NB4 (cell line): ENCODE measurements at regions not wholly inside any gene's neighbourhood (a gene's known extent, or its start where the extent isn't known, plus 50 kb on each side); places are given as distances from the start of the nearest gene placed in this dataset.

Experiments used
- DNase-seq: peaks from one replicate; pipeline ENCODE4 v3.0.0; 2010; ENCODE audit warnings: low read depth
- H3K4me3 ChIP-seq: one replicate; pipeline ENCODE4 v1.5.1; 2011; ENCODE audit warnings: mild to moderate bottlenecking, low read depth, low read length, moderate library complexity
- MYC ChIP-seq: IDR thresholded peaks from 2 replicates; pipeline ENCODE4 v1.6.1; 2011; ENCODE audit warnings: low read depth, low read length
- POLR2A ChIP-seq: IDR thresholded peaks from 2 replicates; pipeline ENCODE4 v1.6.1; 2011; ENCODE audit warnings: mild to moderate bottlenecking; ENCODE audit not compliant: insufficient read length; ENCODE audit errors: extremely low read depth
- TF ChIP-seq, protein P1 (sequence below): IDR thresholded peaks from 2 replicates; pipeline ENCODE4 v1.6.1; 2011; ENCODE audit warnings: low read depth, low read length
- TF ChIP-seq, protein P2 (sequence below): IDR thresholded peaks from one replicate; pipeline ENCODE4 v1.5.1; 2012; ENCODE audit warnings: low read depth, low read length

DNA sequence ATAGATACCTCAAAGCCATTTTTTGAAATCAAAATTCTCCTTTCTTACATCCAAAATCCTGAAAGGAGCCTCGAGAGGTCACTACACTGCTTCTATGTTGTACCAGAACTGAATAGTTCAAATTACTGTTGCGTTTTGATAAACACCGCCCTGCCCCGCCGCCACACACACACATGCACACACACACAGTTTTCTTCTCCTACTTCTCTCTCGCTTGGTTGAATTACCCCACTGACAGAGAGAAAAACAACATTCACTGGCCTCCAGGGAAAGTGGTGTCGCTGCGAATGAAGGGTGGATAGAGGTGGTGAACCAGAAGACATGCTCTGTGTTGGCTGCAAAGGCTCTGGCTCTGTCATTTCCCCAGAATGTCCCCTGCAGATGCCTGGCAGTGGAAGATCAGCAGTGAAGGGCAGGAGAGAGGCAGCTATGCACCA is 183.4 kb upstream of the RFC3 start:
- DNase-seq: no peak
- H3K4me3 ChIP-seq: no peak overlapping the region
- TF ChIP-seq POLR2A (no peak), MYC (no peak)
- TF ChIP-seq, protein P1, sequence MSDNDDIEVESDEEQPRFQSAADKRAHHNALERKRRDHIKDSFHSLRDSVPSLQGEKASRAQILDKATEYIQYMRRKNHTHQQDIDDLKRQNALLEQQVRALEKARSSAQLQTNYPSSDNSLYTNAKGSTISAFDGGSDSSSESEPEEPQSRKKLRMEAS: no peak
- TF ChIP-seq, protein P2, sequence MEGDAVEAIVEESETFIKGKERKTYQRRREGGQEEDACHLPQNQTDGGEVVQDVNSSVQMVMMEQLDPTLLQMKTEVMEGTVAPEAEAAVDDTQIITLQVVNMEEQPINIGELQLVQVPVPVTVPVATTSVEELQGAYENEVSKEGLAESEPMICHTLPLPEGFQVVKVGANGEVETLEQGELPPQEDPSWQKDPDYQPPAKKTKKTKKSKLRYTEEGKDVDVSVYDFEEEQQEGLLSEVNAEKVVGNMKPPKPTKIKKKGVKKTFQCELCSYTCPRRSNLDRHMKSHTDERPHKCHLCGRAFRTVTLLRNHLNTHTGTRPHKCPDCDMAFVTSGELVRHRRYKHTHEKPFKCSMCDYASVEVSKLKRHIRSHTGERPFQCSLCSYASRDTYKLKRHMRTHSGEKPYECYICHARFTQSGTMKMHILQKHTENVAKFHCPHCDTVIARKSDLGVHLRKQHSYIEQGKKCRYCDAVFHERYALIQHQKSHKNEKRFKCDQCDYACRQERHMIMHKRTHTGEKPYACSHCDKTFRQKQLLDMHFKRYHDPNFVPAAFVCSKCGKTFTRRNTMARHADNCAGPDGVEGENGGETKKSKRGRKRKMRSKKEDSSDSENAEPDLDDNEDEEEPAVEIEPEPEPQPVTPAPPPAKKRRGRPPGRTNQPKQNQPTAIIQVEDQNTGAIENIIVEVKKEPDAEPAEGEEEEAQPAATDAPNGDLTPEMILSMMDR: no peak

DNA sequence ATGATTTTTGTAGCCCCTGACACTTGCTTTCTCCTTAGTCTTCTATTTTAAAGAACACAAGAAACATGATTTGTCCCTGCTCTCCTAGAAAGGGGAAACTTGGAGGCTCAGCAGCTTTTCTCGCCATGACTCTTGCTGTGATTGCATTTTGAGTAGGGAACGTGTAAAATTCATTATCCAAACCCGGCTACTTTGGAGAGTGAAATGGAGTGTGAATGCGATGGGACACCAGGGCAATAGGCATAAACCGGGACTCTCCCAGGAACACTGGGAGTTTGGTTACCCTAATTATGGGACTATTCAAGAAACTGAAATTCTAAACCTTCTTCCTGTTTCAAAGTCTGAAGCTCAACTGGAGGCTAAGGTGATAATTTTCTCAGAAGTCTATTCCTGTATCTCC is 181.7 kb upstream of the RFC3 start:
- DNase-seq: no peak
- H3K4me3 ChIP-seq: no peak overlapping the region
- TF ChIP-seq, protein P2: no peak
- no peak for TF ChIP-seq POLR2A
- TF ChIP-seq MYC: no peak
- TF ChIP-seq, protein P1: no peak

DNA sequence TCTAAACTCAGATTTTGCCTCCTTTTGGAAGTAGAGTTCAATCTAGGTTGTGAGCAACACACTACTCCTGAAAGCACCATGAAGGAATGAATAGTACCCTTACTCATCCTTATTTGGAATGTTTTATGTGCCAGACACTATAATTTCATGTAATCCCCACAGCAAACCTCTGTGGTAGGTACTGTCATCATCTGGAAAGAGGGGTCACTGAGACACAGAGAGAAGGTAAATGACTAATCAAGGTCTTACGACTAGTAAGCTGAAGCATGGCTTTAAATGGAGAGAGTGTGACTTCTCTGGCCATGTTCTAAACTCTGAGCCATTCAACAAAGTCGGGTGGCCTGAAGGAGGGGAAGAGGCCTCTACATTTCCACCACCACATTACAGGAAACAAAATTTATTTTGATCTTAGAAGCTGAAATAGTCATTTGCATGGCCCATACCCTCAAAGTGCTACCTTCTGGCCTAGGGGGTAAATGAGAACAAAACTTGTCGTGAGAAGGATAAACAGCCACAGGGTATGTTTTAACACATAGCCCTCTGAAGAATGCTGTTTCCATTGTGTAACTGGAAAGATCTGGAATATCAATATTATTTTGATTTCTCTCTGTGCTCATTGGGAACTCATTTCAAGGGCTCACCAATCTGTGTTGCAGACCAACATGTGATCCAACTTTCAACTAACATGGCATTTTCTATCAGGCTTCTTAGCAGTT is 180.8 kb upstream of the RFC3 start:
- TF ChIP-seq, protein P2: no peak
- no peak for TF ChIP-seq POLR2A
- TF ChIP-seq, protein P1: no peak
- H3K4me3 ChIP-seq: no peak overlapping the region
- no peak for DNase-seq

DNA sequence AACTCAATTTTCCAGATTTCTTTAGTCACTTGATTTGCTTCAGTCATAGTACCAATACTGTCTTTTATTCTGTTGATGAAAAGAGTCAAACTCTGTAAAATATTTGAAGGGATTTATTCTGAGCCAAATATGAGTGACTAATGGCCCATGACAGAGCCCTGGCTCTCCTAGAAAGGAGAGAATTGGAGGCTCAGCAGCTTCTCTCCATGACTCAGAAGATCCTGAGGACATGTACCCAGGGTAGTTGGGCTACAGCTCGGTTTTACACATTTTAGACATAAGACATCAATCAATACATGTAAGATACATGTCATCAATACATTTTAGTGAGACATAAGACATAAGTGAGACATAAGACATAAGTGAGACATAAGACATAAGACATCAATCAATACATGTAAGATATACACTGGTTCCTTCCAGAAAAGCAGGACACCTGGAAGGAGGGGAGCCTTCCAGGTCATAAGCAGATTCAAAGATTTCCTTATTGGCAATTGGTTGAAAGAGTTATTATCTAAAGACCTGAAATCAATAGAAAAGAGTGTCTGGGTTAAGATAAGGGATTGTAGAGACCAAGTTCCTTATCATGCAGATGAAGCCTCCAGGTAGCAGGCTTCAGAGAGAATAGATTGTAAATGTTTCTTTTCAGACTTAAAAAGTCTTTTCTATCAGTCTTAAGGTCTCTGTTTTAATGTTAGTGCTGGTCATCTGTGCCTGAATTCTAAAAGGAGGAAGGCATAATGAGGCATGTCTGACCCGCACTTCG is 179.8 kb upstream of the RFC3 start:
- H3K4me3 ChIP-seq: no peak overlapping the region
- DNase-seq: no peak
- TF ChIP-seq MYC (no peak), POLR2A (no peak)
- TF ChIP-seq, protein P1: no peak
- TF ChIP-seq, protein P2: no peak

DNA sequence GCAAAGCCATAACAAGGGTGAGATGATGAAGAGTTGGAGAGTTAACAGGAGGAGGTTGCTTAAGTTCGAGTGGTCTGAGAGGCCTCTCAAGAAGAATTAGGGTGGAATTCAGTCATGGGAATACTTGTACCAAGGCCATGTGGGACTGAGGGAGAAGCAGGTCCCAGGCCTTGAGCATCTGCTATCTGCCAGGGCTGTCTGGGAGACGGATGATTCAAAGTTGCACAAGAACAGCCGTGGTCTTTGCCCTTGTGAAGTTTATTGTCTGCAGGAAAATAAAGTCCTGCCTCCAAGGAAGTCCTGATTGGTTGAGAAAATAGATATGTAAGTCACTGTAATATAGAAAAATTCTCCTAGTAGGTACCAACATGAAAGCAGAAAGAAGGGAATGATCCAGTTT is 178.8 kb upstream of the RFC3 start:
- no peak for TF ChIP-seq POLR2A
- TF ChIP-seq MYC: no peak
- TF ChIP-seq, protein P2: no peak
- TF ChIP-seq, protein P1: no peak
- peak; percentile 10 for DNase-seq
- H3K4me3 ChIP-seq: no peak overlapping the region
